HG03354 (cell line): ENCODE measurements at regions not wholly inside any gene's neighbourhood (a gene's known extent, or its start where the extent isn't known, plus 50 kb on each side); places are given as distances from the start of the nearest gene placed in this dataset.
"Not testable (repeated sequence)": the region's sequence is repeated elsewhere in the genome, so short reads cannot be mapped to it uniquely, and the experiment has no call there.

Experiments
- ATAC-seq: cut with Tn5 transposase; IDR thresholded peaks from one replicate; pipeline ENCODE4 v1.9.1; 2021; ENCODE audit warnings: mild to moderate bottlenecking; ENCODE audit not compliant: unreplicated experiment, poor library complexity, severe bottlenecking

- ATAC-seq: no peak
Measured at GRCh38 chr4:158958489-158959270, 144.2 kb upstream of the RAPGEF2 start.

- ATAC-seq: no peak
Measured at GRCh38 chr4:158962393-158962792, 140.5 kb upstream of the RAPGEF2 start.

- ATAC-seq: not testable (repeated sequence)
Measured at GRCh38 chr4:158963282-158963681, 139.6 kb upstream of the RAPGEF2 start.

GRCh38 chr4:158964114-158964727 is 138.7 kb upstream of the RAPGEF2 start:
- ATAC-seq: no peak

GRCh38 chr4:158964728-158965124 is 138.2 kb upstream of the RAPGEF2 start:
- no peak for ATAC-seq

GRCh38 chr4:158965226-158965625 is 137.7 kb upstream of the RAPGEF2 start:
- no peak for ATAC-seq

- ATAC-seq: no peak
Measured at GRCh38 chr4:158966091-158966490, 136.8 kb upstream of the RAPGEF2 start.

- ATAC-seq: no peak
Measured at GRCh38 chr4:158968961-158969360, 133.9 kb upstream of the RAPGEF2 start.

GRCh38 chr4:158970812-158971211 is 132.1 kb upstream of the RAPGEF2 start:
- ATAC-seq: no peak

- not testable (repeated sequence) for ATAC-seq
Measured at GRCh38 chr4:158974438-158974837, 128.4 kb upstream of the RAPGEF2 start.

- not testable (repeated sequence) for ATAC-seq
Measured at GRCh38 chr4:158980711-158981110, 122.2 kb upstream of the RAPGEF2 start.

GRCh38 chr4:158991534-158992155 is 111.2 kb upstream of the RAPGEF2 start:
- ATAC-seq: no peak

- ATAC-seq: no peak
Measured at GRCh38 chr4:158993891-158994290, 109.0 kb upstream of the RAPGEF2 start.

- no peak for ATAC-seq
Measured at GRCh38 chr4:158995040-158995439, 107.8 kb upstream of the RAPGEF2 start.

- ATAC-seq: no peak
Measured at GRCh38 chr4:158995965-158996364, 106.9 kb upstream of the RAPGEF2 start.

- ATAC-seq: no peak
Measured at GRCh38 chr4:158996669-158997074, 106.2 kb upstream of the RAPGEF2 start.

- no peak for ATAC-seq
Measured at GRCh38 chr4:158997660-158998349, 105.1 kb upstream of the RAPGEF2 start.

GRCh38 chr4:158998624-158999023 is 104.3 kb upstream of the RAPGEF2 start:
- no peak for ATAC-seq

GRCh38 chr4:158999166-158999682 is 103.7 kb upstream of the RAPGEF2 start:
- no peak for ATAC-seq

- ATAC-seq: no peak
Measured at GRCh38 chr4:158999849-159000248, 103.0 kb upstream of the RAPGEF2 start.
